GM23338 (cell line): ENCODE measurements at regions not wholly inside any gene's neighbourhood (a gene's known extent, or its start where the extent isn't known, plus 50 kb on each side); places are given as distances from the start of the nearest gene placed in this dataset.

Experiments
- ATAC-seq: fragments of 200-7000 bp; cut with Tn5 transposase; 3 replicates; pipeline ENCODE4 v1.9.1; 2020
- DNase-seq: peaks from one replicate; pipeline ENCODE4 v3.0.0-alpha.2; 2015; ENCODE audit warnings: low spot score
- H2AFZ ChIP-seq: fragments of 200-600 bp; sonication (generic); 2 replicates; pipeline ENCODE4 v1.8.0; 2016; ENCODE audit warnings: antibody characterized with exemption, mild to moderate bottlenecking, moderate library complexity
- H3F3A ChIP-seq: fragments of 200-600 bp; sonication (generic); replicated peaks from 2 replicates; pipeline ENCODE4 v1.8.0; 2017; ENCODE audit warnings: antibody characterized with exemption, mixed run types, low read depth
- H3K27ac ChIP-seq: fragments of 200-600 bp; sonication (generic); 2 replicates; pipeline ENCODE4 v1.6.1; 2016; ENCODE audit warnings: low read depth
- H3K27me3 ChIP-seq: fragments of 200-600 bp; sonication (generic); 2 replicates; pipeline ENCODE4 v1.8.0; 2016; ENCODE audit warnings: mild to moderate bottlenecking, mixed run types, moderate library complexity; ENCODE audit not compliant: insufficient read depth
- H3K36me3 ChIP-seq: fragments of 200-600 bp; sonication (generic); 2 replicates; pipeline ENCODE4 v1.8.0; 2016; ENCODE audit warnings: mild to moderate bottlenecking; ENCODE audit not compliant: insufficient read depth
- H3K4me1 ChIP-seq: fragments of 200-600 bp; sonication (generic); 2 replicates; pipeline ENCODE4 v1.8.0; 2016; ENCODE audit warnings: mild to moderate bottlenecking, moderate library complexity; ENCODE audit not compliant: insufficient read depth
- H3K4me2 ChIP-seq: fragments of 200-600 bp; sonication (generic); 2 replicates; pipeline ENCODE4 v1.7.1; 2017; ENCODE audit warnings: mixed run types
- H3K4me3 ChIP-seq: fragments of 200-600 bp; sonication (generic); 2 replicates; pipeline ENCODE4 v1.6.1; 2016; ENCODE audit warnings: mixed run types
- H3K79me2 ChIP-seq: fragments of 200-600 bp; sonication (generic); replicated peaks from 2 replicates; pipeline ENCODE4 v1.8.0; 2017; ENCODE audit warnings: mild to moderate bottlenecking; ENCODE audit not compliant: insufficient read depth
- H3K9me2 ChIP-seq: fragments of 200-600 bp; sonication (generic); 2 replicates; pipeline ENCODE4 v1.8.0; 2017; ENCODE audit not compliant: insufficient read depth
- H4K20me1 ChIP-seq: fragments of 200-600 bp; sonication (generic); replicated peaks from 2 replicates; pipeline ENCODE4 v1.8.0; 2017; ENCODE audit warnings: mild to moderate bottlenecking; ENCODE audit not compliant: insufficient read depth
- H3K27ac Mint-ChIP-seq: 2 replicates; pipeline ENCODE4 v1.8.0; 2020; ENCODE audit warnings: inconsistent platforms, mild to moderate bottlenecking, moderate library complexity, mixed read lengths
- H3K27me3 Mint-ChIP-seq: 3 replicates; pipeline ENCODE4 v1.8.0; 2022; ENCODE audit warnings: low read depth, mild to moderate bottlenecking, moderate library complexity, mixed read lengths, inconsistent platforms; ENCODE audit not compliant: insufficient read depth, poor library complexity
- H3K36me3 Mint-ChIP-seq: 3 replicates; pipeline ENCODE4 v1.8.0; 2021; ENCODE audit warnings: low read depth, mild to moderate bottlenecking, inconsistent platforms, moderate library complexity, mixed read lengths
- H3K4me1 Mint-ChIP-seq: 3 replicates; pipeline ENCODE4 v1.8.0; 2020; ENCODE audit warnings: mild to moderate bottlenecking, inconsistent platforms, mixed read lengths
- H3K4me3 Mint-ChIP-seq: 3 replicates; pipeline ENCODE4 v1.8.0; 2021; ENCODE audit warnings: moderate library complexity, mild to moderate bottlenecking, inconsistent platforms, mixed read lengths
- H3K9me3 Mint-ChIP-seq: 3 replicates; pipeline ENCODE4 v1.8.0; 2020; ENCODE audit warnings: moderate library complexity, mild to moderate bottlenecking, inconsistent platforms, mixed read lengths
- CREB1 ChIP-seq: fragments of 250-450 bp; sonication (Bioruptor Pico); IDR thresholded peaks from 2 replicates; pipeline ENCODE4 v1.5.0; 2020; ENCODE audit warnings: low read depth, mild to moderate bottlenecking, moderate library complexity
- CTCF ChIP-seq, 2 experiments: fragments of 200-600 bp in 1 of 2; sonication (generic) in 1 of 2; conservative IDR thresholded peaks; 2 replicates each; pipeline versions ENCODE4 v1.5.1 to v1.6.1; 2016 to 2017; ENCODE audit warnings: antibody characterized with exemption in 2 of 2, low read depth in 2 of 2, mild to moderate bottlenecking in 2 of 2, moderate library complexity in 1 of 2
- ETS1 ChIP-seq: IDR thresholded peaks from 2 replicates; pipeline ENCODE4 v1.6.1; 2016; ENCODE audit warnings: antibody characterized with exemption
- NANOG ChIP-seq: IDR thresholded peaks from 2 replicates; pipeline ENCODE4 v1.6.1; 2016; ENCODE audit warnings: antibody characterized with exemption, borderline replicate concordance
- POLR2AphosphoS5 ChIP-seq: IDR thresholded peaks from 2 replicates; pipeline ENCODE4 v1.6.1; 2016; ENCODE audit warnings: antibody characterized with exemption, low read depth
- STAT1 ChIP-seq: IDR thresholded peaks from one replicate; pipeline ENCODE4 v1.6.1; 2016; ENCODE audit warnings: antibody characterized with exemption; ENCODE audit not compliant: unreplicated experiment
- ZNF462 ChIP-seq: fragments of 250-450 bp; sonication (Bioruptor Pico); IDR thresholded peaks from 2 replicates; pipeline ENCODE4 v1.5.0; 2020; ENCODE audit warnings: mild to moderate bottlenecking, moderate library complexity

- TF ChIP-seq ZNF462 (CRISPR knock-in tag), result no peak
- no peak for TF ChIP-seq NANOG
- TF ChIP-seq ETS1, result no peak
- TF ChIP-seq CTCF (conservative IDR thresholded peaks at IDR 0.05; ENCODE audit: low read depth in 2 of 2), result no peak
Observed at GRCh38 chr6:98471444-98471843, 362.9 kb upstream of the POU3F2 start (continued).

- Mint-ChIP-seq H3K36me3 (peaks cover 5% of the 10 kb centered on the region; the same call in 1 of the 3 replicates), H3K9me3 (no peaks in the 10 kb centered on the region), H3K27ac (no peak overlapping the region), H3K27me3 (peaks cover 2% of the 10 kb centered on the region), H3K4me3 (no peak overlapping the region), H3K4me1 (no peaks in the 10 kb centered on the region)
- Histone ChIP-seq H2AFZ (no peak overlapping the region), H3K79me2 (no peaks in the 10 kb centered on the region), H3K4me1 (no peaks in the 10 kb centered on the region), H3K27ac (no peak overlapping the region), H3K4me3 (no peak overlapping the region), H3F3A (no peaks in the 10 kb centered on the region), H3K4me2 (no peak overlapping the region), H4K20me1 (no peaks in the 10 kb centered on the region), H3K36me3 (no peaks in the 10 kb centered on the region), H3K27me3 (no peaks in the 10 kb centered on the region), H3K9me2 (peaks cover 5% of the 10 kb centered on the region; the same call in 1 of the 2 replicates)
- ATAC-seq, result no peak
- DNase-seq, result no peak
- TF ChIP-seq CREB1 (no peak), STAT1 (no peak), CTCF (conservative IDR thresholded peaks at IDR 0.05; ENCODE audit: low read depth in 2 of 2) (no peak), POLR2AphosphoS5 (no peak)
Observed at GRCh38 chr6:98477231-98477630, 357.1 kb upstream of the POU3F2 start.
